HG03342 (cell line): ENCODE measurements at regions not wholly inside any gene's neighbourhood (a gene's known extent, or its start where the extent isn't known, plus 50 kb on each side); places are given as distances from the start of the nearest gene placed in this dataset.

Experiments
- ATAC-seq: cut with Tn5 transposase; IDR thresholded peaks from one replicate; pipeline ENCODE4 v1.9.1; 2021; ENCODE audit warnings: mild to moderate bottlenecking, moderate library complexity; ENCODE audit not compliant: unreplicated experiment

DNA sequence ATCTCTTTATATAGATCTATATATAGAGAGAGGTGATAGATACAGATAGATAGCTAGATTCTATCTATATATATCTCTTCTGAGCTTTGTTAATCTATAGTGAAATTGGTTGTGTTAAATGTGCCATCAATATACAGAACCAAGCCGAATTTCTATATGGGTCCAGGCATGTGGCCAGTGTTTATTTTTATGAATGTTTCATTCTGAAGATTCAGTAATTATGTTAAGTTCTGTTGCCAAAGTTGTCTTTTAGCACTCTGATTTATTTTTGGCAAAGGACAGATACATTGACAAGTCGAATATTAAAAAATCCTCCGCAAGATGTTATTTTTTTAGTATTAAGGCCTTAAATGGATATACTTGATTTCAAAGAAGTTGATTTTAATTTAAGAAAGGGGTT lies 190.4 kb upstream of the HTR2A start:
- ATAC-seq: no peak

DNA sequence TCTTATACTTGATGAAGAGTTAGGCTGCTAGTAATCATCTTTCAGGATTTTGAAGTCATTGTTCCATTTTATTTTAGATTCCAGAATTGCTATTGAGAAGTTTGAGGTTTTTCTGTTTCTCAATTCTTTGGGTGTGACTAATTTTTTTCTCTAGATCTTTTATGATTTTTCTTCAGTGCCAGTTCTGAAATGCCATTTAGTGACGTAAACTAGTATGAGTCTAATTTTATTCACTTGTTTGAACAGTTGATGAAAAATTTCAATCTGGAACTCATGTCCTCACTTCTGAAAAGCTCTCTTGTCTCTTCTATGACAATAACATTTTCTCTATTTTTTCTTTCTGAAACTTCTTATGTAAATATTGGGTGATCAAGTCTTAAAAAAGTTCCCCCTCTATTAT lies 188.5 kb upstream of the HTR2A start:
- no peak for ATAC-seq

- no peak for ATAC-seq
These were observed 185.0 kb upstream of the HTR2A start for GRCh38 chr13:47081850-47082249.

- no peak for ATAC-seq
These were observed 184.4 kb upstream of the HTR2A start for GRCh38 chr13:47081246-47081645.

DNA sequence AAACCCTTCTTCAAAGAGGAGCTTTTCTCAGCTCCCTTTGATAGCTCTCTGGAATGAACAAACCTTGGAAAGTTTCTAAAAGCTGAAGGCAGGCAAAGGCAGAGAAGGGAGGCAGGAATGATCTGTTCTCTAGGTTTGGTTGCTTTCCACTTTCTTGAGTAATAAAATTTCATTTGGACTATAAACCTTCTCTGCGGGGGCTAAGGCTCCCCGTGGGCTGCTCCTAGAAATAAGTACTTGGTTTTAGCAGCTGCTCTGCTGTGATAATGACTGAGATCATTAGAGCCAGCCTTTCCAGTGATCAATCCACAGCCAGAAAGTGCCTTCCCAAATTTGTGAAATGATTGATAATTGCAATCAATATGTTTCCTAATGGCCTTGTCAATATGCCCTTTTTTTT lies 183.8 kb upstream of the HTR2A start:
- ATAC-seq: no peak

GRCh38 chr13:47076500-47076899 lies 179.6 kb upstream of the HTR2A start:
- no peak for ATAC-seq

- ATAC-seq: no peak
These were observed 172.3 kb upstream of the HTR2A start for GRCh38 chr13:47069133-47069532.

GRCh38 chr13:47067306-47067705 lies 170.5 kb upstream of the HTR2A start:
- no peak for ATAC-seq

- ATAC-seq: no peak
These were observed 169.4 kb upstream of the HTR2A start for GRCh38 chr13:47066226-47066625.

DNA sequence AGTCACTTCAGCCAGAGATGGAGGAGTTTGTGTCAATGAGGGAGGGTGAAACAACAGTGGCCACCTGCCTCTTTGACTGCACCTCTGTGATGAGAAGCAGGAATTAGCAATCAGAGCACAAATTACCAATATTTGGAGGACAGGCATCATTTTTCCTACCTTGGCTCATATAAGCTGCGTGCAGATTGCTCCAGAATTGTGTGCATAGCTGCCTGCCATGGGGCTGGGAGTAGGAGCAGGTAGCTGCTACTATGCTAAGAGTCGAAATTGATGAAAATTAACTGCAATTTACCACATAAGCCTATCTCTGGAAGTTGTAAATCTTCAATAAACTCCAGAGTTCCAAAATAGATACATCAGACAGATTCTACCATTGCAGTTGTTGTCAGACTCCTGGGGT lies 167.5 kb upstream of the HTR2A start:
- ATAC-seq: no peak

DNA sequence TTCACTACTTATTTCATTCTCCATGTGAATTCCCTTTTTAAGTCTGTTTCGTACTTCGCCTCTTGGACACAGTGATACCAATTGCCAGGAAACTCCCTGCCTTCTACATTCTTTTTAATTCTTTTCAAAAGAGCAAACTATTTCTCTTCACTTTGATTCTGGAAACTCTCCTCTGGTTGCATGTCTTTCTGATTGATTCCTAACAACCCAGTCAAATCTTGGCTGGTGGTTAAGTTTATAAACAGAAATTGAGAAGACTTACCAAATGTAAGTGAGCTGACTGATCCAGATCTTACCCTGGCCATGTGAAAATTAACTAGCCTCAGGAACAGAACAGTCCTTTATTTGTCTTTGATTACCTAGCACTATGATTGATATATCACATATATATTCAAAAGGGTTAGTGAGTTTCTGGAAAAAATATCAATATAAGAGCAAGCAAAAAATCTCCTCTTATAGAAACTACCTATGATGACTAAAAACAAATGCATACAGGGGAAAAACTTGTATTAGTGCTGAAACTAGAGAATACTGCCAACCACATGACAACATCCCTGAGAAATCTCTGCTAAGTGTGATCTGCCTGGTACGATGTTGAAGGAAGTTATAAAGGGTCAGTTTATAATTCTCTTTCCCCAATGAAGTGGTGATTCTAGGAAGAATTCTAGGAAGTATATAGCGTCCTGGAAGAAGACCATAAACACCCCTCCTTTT lies 152.6 kb upstream of the HTR2A start:
- no peak for ATAC-seq

- ATAC-seq: no peak
These were observed 149.9 kb upstream of the HTR2A start for GRCh38 chr13:47046706-47047105.

- no peak for ATAC-seq
These were observed 148.0 kb upstream of the HTR2A start for GRCh38 chr13:47044842-47045241.

DNA sequence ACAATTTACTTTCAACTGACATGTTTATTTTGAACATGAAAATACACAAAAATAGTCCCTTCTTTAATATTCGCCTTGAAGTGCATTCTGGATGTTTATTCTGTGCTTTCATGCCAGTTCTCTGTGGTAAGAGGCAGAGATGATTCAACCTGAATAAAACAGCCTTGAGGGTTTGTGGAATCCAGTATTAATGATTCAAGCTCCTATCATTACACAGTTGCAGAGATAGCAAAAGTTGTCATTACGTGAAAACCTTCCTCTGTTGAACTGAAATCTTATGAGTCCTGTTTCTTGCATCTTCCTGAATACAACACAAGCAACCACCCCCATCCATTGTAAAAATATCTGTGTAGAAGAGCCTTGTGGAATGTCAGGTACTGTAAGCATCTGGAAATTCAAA lies 142.3 kb upstream of the HTR2A start:
- no peak for ATAC-seq

- no peak for ATAC-seq
These were observed 141.3 kb upstream of the HTR2A start for GRCh38 chr13:47038188-47038587.

- ATAC-seq: peak; percentile 100
These were observed 139.6 kb upstream of the HTR2A start for GRCh38 chr13:47036294-47037008.

DNA sequence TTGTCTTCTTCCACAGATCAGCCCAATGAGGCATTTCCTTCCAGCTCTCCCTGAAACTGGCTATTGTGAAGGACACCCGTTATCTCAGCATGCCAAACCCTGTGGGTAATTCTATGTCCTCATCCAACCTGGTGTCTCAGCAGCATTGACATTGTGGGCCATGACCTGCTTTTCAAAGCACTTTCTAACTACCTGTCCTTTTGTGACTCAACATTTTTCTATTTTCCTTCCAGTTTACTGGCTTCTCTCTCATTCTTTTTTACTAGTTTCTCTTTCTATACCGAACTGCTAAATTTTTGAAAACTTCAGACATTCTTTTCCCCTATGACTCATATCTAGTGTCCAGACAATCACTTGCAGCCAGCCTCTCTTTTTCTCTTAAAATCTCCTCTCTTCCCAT lies 136.4 kb upstream of the HTR2A start:
- no peak for ATAC-seq

- ATAC-seq: no peak
These were observed 131.1 kb upstream of the HTR2A start for GRCh38 chr13:47027780-47028437.

DNA sequence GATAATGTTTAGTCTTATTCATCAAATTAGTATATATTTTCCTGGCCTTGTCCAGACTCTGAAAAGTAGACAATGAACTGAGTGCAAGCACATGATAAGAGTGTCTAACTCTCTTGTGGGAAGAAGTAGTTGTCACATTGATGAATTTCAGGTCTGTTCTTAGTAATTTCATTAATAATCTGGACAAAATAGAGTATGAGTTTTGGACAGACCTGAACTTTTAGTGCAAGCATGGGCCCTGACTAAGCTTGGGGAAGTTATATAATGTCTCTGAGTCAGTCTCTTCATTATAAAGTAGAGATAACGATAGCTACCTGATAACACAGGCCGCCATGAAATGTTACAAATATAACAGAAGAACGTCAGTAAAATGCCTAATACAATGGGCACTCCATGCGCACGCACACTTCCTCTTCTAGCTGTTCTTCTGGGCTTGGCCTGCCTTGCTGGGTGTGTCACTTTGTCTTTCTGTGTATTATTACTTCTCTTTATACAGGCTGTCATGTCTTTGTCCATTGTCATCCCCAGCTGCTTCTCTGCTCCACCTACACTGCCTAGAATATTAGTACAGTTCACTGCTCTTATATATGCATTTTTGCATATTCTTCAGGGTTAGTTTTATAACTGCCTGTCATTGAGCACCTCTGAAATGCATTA lies 129.1 kb upstream of the HTR2A start:
- no peak for ATAC-seq

GRCh38 chr13:47019977-47020376 lies 123.1 kb upstream of the HTR2A start:
- no peak for ATAC-seq

DNA sequence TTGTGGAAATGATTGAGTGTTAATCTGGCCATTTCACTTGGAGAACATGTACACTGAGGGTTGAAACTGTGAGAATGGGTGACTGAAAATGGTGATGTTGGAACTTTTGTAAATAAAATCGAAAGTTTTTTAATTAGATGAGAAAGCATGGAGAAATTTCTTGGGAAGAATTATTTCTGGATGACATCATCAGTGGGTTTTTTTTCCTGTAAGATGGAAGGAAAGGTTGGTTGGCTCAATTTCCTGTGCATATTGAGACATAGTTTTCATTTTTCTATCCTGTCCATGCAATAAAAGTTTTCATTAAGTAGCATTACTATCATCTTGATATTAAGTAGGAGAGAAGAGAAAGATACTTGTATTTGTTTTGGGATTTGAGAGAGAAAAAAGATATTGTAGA lies 120.6 kb upstream of the HTR2A start:
- no peak for ATAC-seq

GRCh38 chr13:47008318-47008717 lies 111.5 kb upstream of the HTR2A start:
- ATAC-seq: no peak
